GM12878 (cell line): ENCODE measurements at regions not wholly inside any gene's neighbourhood (a gene's known extent, or its start where the extent isn't known, plus 50 kb on each side); places are given as distances from the start of the nearest gene placed in this dataset.

Experiments used
- ATAC-seq: fragments of 200-7000 bp; cut with Tn5 transposase; 3 replicates; pipeline ENCODE4 v1.9.1; 2020; ENCODE audit warnings: mild to moderate bottlenecking, moderate library complexity
- BruUV-seq: library from RNA; stranded (reverse); fragments of 400-500 nt; replicated peaks from 2 replicates; lab custom pipeline; 2021; lab: Mats Ljungman, UMichigan
- CTCF ChIA-PET: fragments of 300-600 bp; sonication (Branson Sonifier 250); formaldehyde crosslinking; extraction: SDS; loops from one replicate; lab custom pipeline; 2021; ENCODE audit warnings: inconsistent platforms; lab: Yijun Ruan, JAX
- POLR2A ChIA-PET: fragments of 350-600 bp; formaldehyde crosslinking; extraction: SDS; loops from one replicate; lab custom pipeline; 2021; ENCODE audit warnings: inconsistent platforms; lab: Charles Lee
- RAD21 ChIA-PET: fragments of 300-600 bp; sonication (Branson Sonifier 250); formaldehyde crosslinking; loops from one replicate; lab custom pipeline; 2023; ENCODE audit warnings: antibody characterized with exemption; ENCODE audit not compliant: unreplicated experiment; lab: Charles Lee
- SMC1A ChIA-PET: fragments of 300-600 bp; sonication (Branson Sonifier 250); formaldehyde crosslinking; loops from one replicate; lab custom pipeline; 2023; ENCODE audit not compliant: unreplicated experiment, uncharacterized antibody; lab: Charles Lee
- DNase-seq: peaks from one replicate; pipeline ENCODE4 v3.0.0-alpha.2; 2011; ENCODE audit warnings: low read depth, low spot score
- FAIRE-seq: peaks from 3 replicates; lab custom pipeline; 2011; peaks lifted over from hg19 to GRCh38; lab: Jason Lieb, UNC
- H2AFZ ChIP-seq: 2 replicates; pipeline ENCODE4 v1.6.0; 2011; ENCODE audit warnings: low read depth, low read length, control low read depth; ENCODE audit not compliant: control insufficient read depth
- H3K27ac ChIP-seq: 2 replicates; pipeline ENCODE4 v1.5.1; 2011; ENCODE audit warnings: control low read depth; ENCODE audit not compliant: control insufficient read depth, insufficient read depth
- H3K27me3 ChIP-seq, 2 experiments: replicated peaks in 1 of 2; 2 replicates each; pipeline versions ENCODE4 v1.6.0 to v1.6.1; 2011; ENCODE audit warnings: low read length in 1 of 2; ENCODE audit not compliant: control insufficient read depth in 2 of 2, insufficient read depth in 2 of 2
- H3K36me3 ChIP-seq, 2 experiments: 2 replicates each; pipeline ENCODE4 v1.5.1; 2011; ENCODE audit warnings: low read length in 1 of 2; ENCODE audit not compliant: control insufficient read depth in 2 of 2, insufficient read depth in 2 of 2
- H3K4me1 ChIP-seq: 2 replicates; pipeline ENCODE4 v1.6.1; 2011; ENCODE audit warnings: mild to moderate bottlenecking, low read length, moderate library complexity, mixed read lengths; ENCODE audit not compliant: control insufficient read depth, insufficient read depth
- H3K4me2 ChIP-seq: 2 replicates; pipeline ENCODE4 v1.6.0; 2011; ENCODE audit warnings: control low read depth; ENCODE audit not compliant: control insufficient read depth, insufficient read depth
- H3K4me3 ChIP-seq: fragments of 200-600 bp; sonication (generic); 2 replicates; pipeline ENCODE4 v1.5.1; 2016
- H3K79me2 ChIP-seq: 2 replicates; pipeline ENCODE4 v1.6.0; 2011; ENCODE audit warnings: low read length; ENCODE audit not compliant: control insufficient read depth, insufficient read depth
- H3K9ac ChIP-seq: 2 replicates; pipeline ENCODE4 v1.8.0; 2011; ENCODE audit warnings: low read length, control low read depth, mixed read lengths; ENCODE audit not compliant: control insufficient read depth, insufficient read depth
- H3K9me3 ChIP-seq: replicated peaks from 3 replicates; pipeline ENCODE4 v1.5.1; 2011; ENCODE audit warnings: mild to moderate bottlenecking, low read length; ENCODE audit not compliant: control insufficient read depth, insufficient read depth
- H4K20me1 ChIP-seq: 2 replicates; pipeline ENCODE4 v1.6.0; 2011; ENCODE audit not compliant: control insufficient read depth, insufficient read depth
- E4F1 ChIP-seq: fragments of 450-650 bp; IDR thresholded peaks from 2 replicates; pipeline ENCODE4 v1.6.1; 2018; ENCODE audit warnings: borderline replicate concordance, mild to moderate bottlenecking; ENCODE audit not compliant: partially characterized antibody
- IKZF2 ChIP-seq, 2 experiments: fragments of 450-650 bp; IDR thresholded peaks; 2 replicates each; pipeline ENCODE4 v1.6.1; 2017; ENCODE audit warnings: mild to moderate bottlenecking in 2 of 2, moderate library complexity in 2 of 2
- PRDM15 ChIP-seq: fragments of 450-650 bp; formaldehyde crosslinking; IDR thresholded peaks from 2 replicates; pipeline ENCODE4 v1.4.0; 2020; ENCODE audit warnings: mild to moderate bottlenecking, moderate library complexity
- RB1 ChIP-seq: fragments of 450-650 bp; formaldehyde crosslinking; IDR thresholded peaks from 2 replicates; pipeline ENCODE4 v1.6.1; 2017; ENCODE audit warnings: mild to moderate bottlenecking, borderline replicate concordance
- WGBS: methylation state at CpG from one replicate; pipeline ENCODE4 v1.1.6; 2016; ENCODE audit warnings: low lambda C conversion rate; ENCODE audit not compliant: insufficient replicate concordance, insufficient coverage; ENCODE audit errors: missing lambda C conversion rate; 5-methylcytosine and 5-hydroxymethylcytosine counted together
- in situ Hi-C: fragments of 300-500 bp; cut with MboI; formaldehyde crosslinking; loops from 9 replicates; pipeline ENCODE4 v1.14.3; 2018; ENCODE audit warnings: mixed read lengths
- intact Hi-C: fragments of 100-400 bp; cut with micrococcal nuclease; formaldehyde crosslinking; loops from one replicate; pipeline ENCODE4 v1.14.2; 2022; ENCODE audit not compliant: unreplicated experiment
- TF ChIP-seq, protein P1 (sequence below): fragments of 450-650 bp; IDR thresholded peaks from 2 replicates; pipeline ENCODE4 v1.6.1; 2017; ENCODE audit warnings: mild to moderate bottlenecking, moderate library complexity

GRCh38 chr13:24011266-24011665, 114.0 kb upstream of the C1QTNF9B start:
- no peak for ATAC-seq
- FAIRE-seq: no peak
- ChIA-PET POLR2A (no interaction called here), SMC1A (no interaction called here)
- no peaks in the 10 kb centered on the region for H3K9me3 ChIP-seq
- intact Hi-C loops: no loop called here
- TF ChIP-seq RB1: no peak
- TF ChIP-seq E4F1: no peak
- TF ChIP-seq, protein P1, sequence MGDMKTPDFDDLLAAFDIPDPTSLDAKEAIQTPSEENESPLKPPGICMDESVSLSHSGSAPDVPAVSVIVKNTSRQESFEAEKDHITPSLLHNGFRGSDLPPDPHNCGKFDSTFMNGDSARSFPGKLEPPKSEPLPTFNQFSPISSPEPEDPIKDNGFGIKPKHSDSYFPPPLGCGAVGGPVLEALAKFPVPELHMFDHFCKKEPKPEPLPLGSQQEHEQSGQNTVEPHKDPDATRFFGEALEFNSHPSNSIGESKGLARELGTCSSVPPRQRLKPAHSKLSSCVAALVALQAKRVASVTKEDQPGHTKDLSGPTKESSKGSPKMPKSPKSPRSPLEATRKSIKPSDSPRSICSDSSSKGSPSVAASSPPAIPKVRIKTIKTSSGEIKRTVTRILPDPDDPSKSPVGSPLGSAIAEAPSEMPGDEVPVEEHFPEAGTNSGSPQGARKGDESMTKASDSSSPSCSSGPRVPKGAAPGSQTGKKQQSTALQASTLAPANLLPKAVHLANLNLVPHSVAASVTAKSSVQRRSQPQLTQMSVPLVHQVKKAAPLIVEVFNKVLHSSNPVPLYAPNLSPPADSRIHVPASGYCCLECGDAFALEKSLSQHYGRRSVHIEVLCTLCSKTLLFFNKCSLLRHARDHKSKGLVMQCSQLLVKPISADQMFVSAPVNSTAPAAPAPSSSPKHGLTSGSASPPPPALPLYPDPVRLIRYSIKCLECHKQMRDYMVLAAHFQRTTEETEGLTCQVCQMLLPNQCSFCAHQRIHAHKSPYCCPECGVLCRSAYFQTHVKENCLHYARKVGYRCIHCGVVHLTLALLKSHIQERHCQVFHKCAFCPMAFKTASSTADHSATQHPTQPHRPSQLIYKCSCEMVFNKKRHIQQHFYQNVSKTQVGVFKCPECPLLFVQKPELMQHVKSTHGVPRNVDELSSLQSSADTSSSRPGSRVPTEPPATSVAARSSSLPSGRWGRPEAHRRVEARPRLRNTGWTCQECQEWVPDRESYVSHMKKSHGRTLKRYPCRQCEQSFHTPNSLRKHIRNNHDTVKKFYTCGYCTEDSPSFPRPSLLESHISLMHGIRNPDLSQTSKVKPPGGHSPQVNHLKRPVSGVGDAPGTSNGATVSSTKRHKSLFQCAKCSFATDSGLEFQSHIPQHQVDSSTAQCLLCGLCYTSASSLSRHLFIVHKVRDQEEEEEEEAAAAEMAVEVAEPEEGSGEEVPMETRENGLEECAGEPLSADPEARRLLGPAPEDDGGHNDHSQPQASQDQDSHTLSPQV: no peak
- no peak for TF ChIP-seq PRDM15
- no peak for TF ChIP-seq IKZF2 (IDR thresholded peaks at IDR 0.05)
- TF ChIP-seq, all 136 proteins: peak for 0
- Histone ChIP-seq H3K27ac (no peak overlapping the region), H3K4me2 (no peak overlapping the region), H3K4me1 (no peaks in the 10 kb centered on the region), H2AFZ (no peak overlapping the region), H3K4me3 (no peak overlapping the region), H3K9ac (no peak overlapping the region), H4K20me1 (no peaks in the 10 kb centered on the region), H3K36me3 (no peaks in the 10 kb centered on the region), H3K27me3 (peaks cover 0 to 1% of the 10 kb centered on the region in 2 experiments; a peak in 2 of 4 replicates), H3K79me2 (no peaks in the 10 kb centered on the region)
- in situ Hi-C loops: no loop called here
- ChIA-PET RAD21 (no interaction called here), CTCF (interaction anchor here (2.2 kb wide), 1 partner anchor 88 kb away, joined by 5 read pairs; no protein-coding TSS in a partner anchor)
- 35% methylated on average over 7 of the region's 7 CpGs for WGBS
- BruUV-seq: no TSS peak
- no peak for DNase-seq
